Naive thymus-derived CD4-positive, alpha-beta T cell (primary cell): ENCODE measurements at regions not wholly inside any gene's neighbourhood (a gene's known extent, or its start where the extent isn't known, plus 50 kb on each side); places are given as distances from the start of the nearest gene placed in this dataset.

ENCODE experiments used
- ATAC-seq: fragments of 150-1000 bp; cut with Tn5 transposase; 2 replicates; pipeline ENCODE4 v1.10.0; 2021; ENCODE audit warnings: mild to moderate bottlenecking, moderate library complexity
- CTCF ChIA-PET: fragments of 350-600 bp; sonication (Branson Sonifier 250); formaldehyde crosslinking; loops from one replicate; lab custom pipeline; 2021; ENCODE audit warnings: antibody characterized with exemption; lab: Charles Lee
- POLR2A ChIA-PET: fragments of 350-600 bp; sonication (Branson Sonifier 250); formaldehyde crosslinking; loops from one replicate; lab custom pipeline; 2021; ENCODE audit warnings: antibody characterized with exemption, inconsistent platforms; lab: Charles Lee
- DNase-seq, 9 donors: peaks; one replicate each; pipeline versions ENCODE4 v3.0.0 to v3.0.0-alpha.2; 2020 to 2022; ENCODE audit warnings: mixed read lengths in 1 of 9
- H3K27ac ChIP-seq: one replicate; pipeline ENCODE4 v1.7.0; 2013; ENCODE audit warnings: mild to moderate bottlenecking, low read depth, low read length, moderate library complexity
- H3K27me3 ChIP-seq, 2 donors: one replicate each; pipeline ENCODE4 v1.7.0; 2013; ENCODE audit warnings: low read length in 2 of 2, mild to moderate bottlenecking in 2 of 2, moderate library complexity in 2 of 2; ENCODE audit not compliant: control insufficient read depth in 2 of 2, insufficient read depth in 2 of 2
- H3K36me3 ChIP-seq, 3 experiments: 1 replicate in 2 of 3; 2 replicates in 1 of 3; pipeline ENCODE4 v1.7.0; 2013; ENCODE audit warnings: low read length in 3 of 3, mild to moderate bottlenecking in 3 of 3, moderate library complexity in 1 of 3; ENCODE audit not compliant: insufficient read depth in 3 of 3, control insufficient read depth in 2 of 3
- H3K4me1 ChIP-seq, 2 donors: one replicate each; pipeline ENCODE4 v1.7.0; 2013; ENCODE audit warnings: low read length in 2 of 2, mild to moderate bottlenecking in 2 of 2, moderate library complexity in 1 of 2; ENCODE audit not compliant: control insufficient read depth in 2 of 2, insufficient read depth in 2 of 2
- H3K4me3 ChIP-seq: 2 replicates; pipeline ENCODE4 v1.7.0; 2013; ENCODE audit warnings: mild to moderate bottlenecking, low read length
- H3K9me3 ChIP-seq, 3 experiments: 1 replicate in 2 of 3; 2 replicates in 1 of 3; pipeline ENCODE4 v1.7.0; 2013; ENCODE audit warnings: low read length in 3 of 3; ENCODE audit not compliant: control insufficient read depth in 2 of 3
- H3K27ac Mint-ChIP-seq, 9 donors: one replicate each; pipeline ENCODE4 v1.8.0; 2020 to 2022; ENCODE audit warnings: mixed read lengths in 9 of 9, mild to moderate bottlenecking in 8 of 9, moderate library complexity in 5 of 9, inconsistent platforms in 2 of 9
- H3K27me3 Mint-ChIP-seq, 5 donors: one replicate each; pipeline ENCODE4 v1.8.0; 2021 to 2022; ENCODE audit warnings: mixed read lengths in 5 of 5, mild to moderate bottlenecking in 1 of 5
- H3K36me3 Mint-ChIP-seq, 5 donors: one replicate each; pipeline ENCODE4 v1.8.0; 2020 to 2022; ENCODE audit warnings: mixed read lengths in 5 of 5, mild to moderate bottlenecking in 3 of 5, inconsistent platforms in 1 of 5
- H3K4me1 Mint-ChIP-seq, 7 donors: one replicate each; pipeline ENCODE4 v1.8.0; 2020 to 2022; ENCODE audit warnings: mixed read lengths in 7 of 7, mild to moderate bottlenecking in 3 of 7, inconsistent platforms in 1 of 7
- H3K4me3 Mint-ChIP-seq, 10 donors: one replicate each; pipeline ENCODE4 v1.8.0; 2020 to 2022; ENCODE audit warnings: mild to moderate bottlenecking in 10 of 10, mixed read lengths in 10 of 10, moderate library complexity in 6 of 10, inconsistent platforms in 2 of 10
- H3K9me3 Mint-ChIP-seq, 11 donors: one replicate each; pipeline ENCODE4 v1.8.0; 2020 to 2022; ENCODE audit warnings: mixed read lengths in 11 of 11, mild to moderate bottlenecking in 4 of 11, inconsistent platforms in 1 of 11, moderate library complexity in 1 of 11
- intact Hi-C, 2 donors: fragments of 100-400 bp; cut with micrococcal nuclease; formaldehyde crosslinking; loops; one replicate each; pipeline ENCODE4 v1.15.1; 2023

GRCh38 chr1:164343189-164343588 lies 215.8 kb upstream of the PBX1 start:
- Histone ChIP-seq H3K4me3 (no peak overlapping the region), H3K36me3 (no peaks in the 10 kb centered on the region), H3K4me1 (no peaks in the 10 kb centered on the region), H3K27me3 (no peaks in the 10 kb centered on the region), H3K9me3 (peaks cover 0 to 12% (median 0%) of the 10 kb centered on the region in 3 experiments), H3K27ac (no peak overlapping the region)
- no peak for DNase-seq
- Mint-ChIP-seq H3K9me3 (peaks cover 7 to 49% (median 27%) of the 10 kb centered on the region in 11 donors), H3K4me1 (no peaks in the 10 kb centered on the region), H3K27ac (no peak overlapping the region), H3K4me3 (no peak overlapping the region), H3K36me3 (no peaks in the 10 kb centered on the region), H3K27me3 (no peaks in the 10 kb centered on the region)
- no peak for ATAC-seq
- intact Hi-C loops: no loop called here
- ChIA-PET POLR2A (no interaction called here), CTCF (no interaction called here)

- Mint-ChIP-seq H3K36me3 (peaks cover 0 to 4% (median 0%) of the 10 kb centered on the region in 5 donors), H3K4me1 (no peaks in the 10 kb centered on the region), H3K27me3 (no peaks in the 10 kb centered on the region), H3K4me3 (no peak overlapping the region), H3K9me3 (peaks cover 7 to 65% (median 32%) of the 10 kb centered on the region in 11 donors), H3K27ac (no peak overlapping the region)
- Histone ChIP-seq H3K27ac (no peak overlapping the region), H3K36me3 (no peaks in the 10 kb centered on the region), H3K4me3 (no peak overlapping the region), H3K27me3 (no peaks in the 10 kb centered on the region), H3K4me1 (no peaks in the 10 kb centered on the region), H3K9me3 (peaks cover 0 to 4% (median 0%) of the 10 kb centered on the region in 3 experiments)
- ATAC-seq: no peak
- POLR2A ChIA-PET: no interaction called here
- CTCF ChIA-PET: no interaction called here
- no peak for DNase-seq
- intact Hi-C loops: no loop called here
Observed at GRCh38 chr1:164347980-164348379, 211.0 kb upstream of the PBX1 start.

- peaks cover 0 to 38% (median 4%) of the 10 kb centered on the region in 11 donors for H3K9me3 Mint-ChIP-seq
- ATAC-seq (no peak), DNase-seq (no peak)
- no peaks in the 10 kb centered on the region for H3K4me1 ChIP-seq
- H3K27me3 ChIP-seq: no peaks in the 10 kb centered on the region
- H3K4me3 Mint-ChIP-seq: no peak overlapping the region
- intact Hi-C loops: no loop called here
- H3K4me3 ChIP-seq: no peak overlapping the region
- H3K9me3 ChIP-seq: no peaks in the 10 kb centered on the region
- no peaks in the 10 kb centered on the region for H3K4me1 Mint-ChIP-seq
- H3K36me3 ChIP-seq: no peaks in the 10 kb centered on the region
- no peaks in the 10 kb centered on the region for H3K27me3 Mint-ChIP-seq
- no peaks in the 10 kb centered on the region for H3K36me3 Mint-ChIP-seq
- ChIA-PET CTCF (no interaction called here), POLR2A (no interaction called here)
- no peak overlapping the region for H3K27ac Mint-ChIP-seq
- H3K27ac ChIP-seq: no peak overlapping the region
Observed at GRCh38 chr1:164356511-164356910, 202.5 kb upstream of the PBX1 start.

- no peak overlapping the region for H3K27ac ChIP-seq
- Mint-ChIP-seq H3K36me3 (no peaks in the 10 kb centered on the region), H3K9me3 (peaks cover 4 to 40% (median 11%) of the 10 kb centered on the region in 11 donors), H3K4me3 (no peak overlapping the region), H3K27me3 (no peaks in the 10 kb centered on the region), H3K27ac (no peak overlapping the region), H3K4me1 (peaks cover 0 to 2% (median 0%) of the 10 kb centered on the region in 7 donors)
- ATAC-seq (no peak), DNase-seq (no peak)
- no peaks in the 10 kb centered on the region for H3K9me3 ChIP-seq
- ChIA-PET CTCF (no interaction called here), POLR2A (no interaction called here)
- no peaks in the 10 kb centered on the region for H3K36me3 ChIP-seq
- no peaks in the 10 kb centered on the region for H3K27me3 ChIP-seq
- no peak overlapping the region for H3K4me3 ChIP-seq
- intact Hi-C loops: no loop called here
- no peaks in the 10 kb centered on the region for H3K4me1 ChIP-seq
Observed at GRCh38 chr1:164360265-164360664, 198.7 kb upstream of the PBX1 start.

GRCh38 chr1:164361927-164362326 lies 197.1 kb upstream of the PBX1 start:
- intact Hi-C loops: no loop called here
- no peaks in the 10 kb centered on the region for H3K36me3 Mint-ChIP-seq
- ATAC-seq: no peak
- H3K4me1 ChIP-seq: no peaks in the 10 kb centered on the region
- H3K27ac Mint-ChIP-seq: no peak overlapping the region
- H3K27ac ChIP-seq: no peak overlapping the region
- no peak for DNase-seq
- H3K9me3 Mint-ChIP-seq: peaks cover 4 to 51% (median 16%) of the 10 kb centered on the region in 11 donors
- no peak overlapping the region for H3K4me3 Mint-ChIP-seq
- H3K36me3 ChIP-seq: no peaks in the 10 kb centered on the region
- peaks cover 0 to 3% (median 0%) of the 10 kb centered on the region in 3 experiments for H3K9me3 ChIP-seq
- ChIA-PET CTCF (no interaction called here), POLR2A (no interaction called here)
- no peak overlapping the region for H3K4me3 ChIP-seq
- peaks cover 0 to 2% (median 0%) of the 10 kb centered on the region in 7 donors for H3K4me1 Mint-ChIP-seq
- no peaks in the 10 kb centered on the region for H3K27me3 Mint-ChIP-seq
- no peaks in the 10 kb centered on the region for H3K27me3 ChIP-seq

GRCh38 chr1:164363980-164364379 lies 195.0 kb upstream of the PBX1 start:
- H3K4me1 ChIP-seq: no peaks in the 10 kb centered on the region
- H3K4me3 ChIP-seq: no peak overlapping the region
- peaks cover under 1 to 61% (median 20%) of the 10 kb centered on the region in 11 donors for H3K9me3 Mint-ChIP-seq

GRCh38 chr1:164366014-164366413 lies 193.0 kb upstream of the PBX1 start:
- Mint-ChIP-seq H3K9me3 (peaks cover under 1 to 72% (median 22%) of the 10 kb centered on the region in 11 donors), H3K4me1 (peaks cover 0 to 2% (median 0%) of the 10 kb centered on the region in 7 donors), H3K27ac (no peak overlapping the region), H3K36me3 (peaks cover 0 to 3% (median 0%) of the 10 kb centered on the region in 5 donors), H3K27me3 (no peaks in the 10 kb centered on the region), H3K4me3 (no peak overlapping the region)
- Histone ChIP-seq H3K9me3 (peaks cover 0 to 6% (median 0%) of the 10 kb centered on the region in 3 experiments), H3K4me3 (no peak overlapping the region), H3K27me3 (no peaks in the 10 kb centered on the region), H3K4me1 (no peaks in the 10 kb centered on the region), H3K27ac (no peak overlapping the region), H3K36me3 (no peaks in the 10 kb centered on the region)
- POLR2A ChIA-PET: no interaction called here
- intact Hi-C loops: no loop called here
- no peak for ATAC-seq
- no peak for DNase-seq
- CTCF ChIA-PET: no interaction called here

More at GRCh38 chr1:164363980-164364379, 195.0 kb upstream of the PBX1 start:
- H3K27ac ChIP-seq: no peak overlapping the region
- Mint-ChIP-seq H3K27me3 (no peaks in the 10 kb centered on the region), H3K27ac (no peak overlapping the region), H3K36me3 (peaks cover 0 to 3% (median 0%) of the 10 kb centered on the region in 5 donors), H3K4me3 (no peak overlapping the region), H3K4me1 (peaks cover 0 to 2% (median 0%) of the 10 kb centered on the region in 7 donors)
- no peaks in the 10 kb centered on the region for H3K36me3 ChIP-seq
- no peak for DNase-seq
- H3K9me3 ChIP-seq: peaks cover 0 to 6% (median 0%) of the 10 kb centered on the region in 3 experiments
- intact Hi-C loops: no loop called here
- POLR2A ChIA-PET: no interaction called here
- H3K27me3 ChIP-seq: no peaks in the 10 kb centered on the region
- CTCF ChIA-PET: no interaction called here
- ATAC-seq: no peak
